ENCODE measurements at regions not wholly inside any gene's neighbourhood (a gene's known extent, or its start where the extent isn't known, plus 50 kb on each side); places are given as distances from the start of the nearest gene placed in this dataset.

DNA sequence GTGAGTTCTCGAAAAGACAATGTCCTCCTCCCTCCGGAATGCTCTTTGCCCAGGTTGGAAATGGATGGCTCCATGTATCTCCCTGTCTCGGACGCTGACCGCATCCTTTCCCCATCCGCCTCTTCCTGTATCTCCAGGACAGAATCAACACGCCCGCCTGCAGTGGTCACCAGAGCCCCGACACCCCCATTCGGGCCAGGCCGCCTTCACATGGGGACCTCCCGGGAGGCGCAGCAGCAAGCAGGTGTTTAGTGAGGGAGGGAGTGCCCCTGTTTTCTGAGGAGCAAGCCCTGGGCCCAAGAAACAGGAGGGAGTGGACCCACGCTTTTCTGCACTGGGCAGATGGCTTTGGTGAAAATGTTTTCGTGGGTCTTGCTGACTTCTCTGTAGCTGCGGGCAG lies 83.5 kb upstream of the TTC34 start:
- Histone ChIP-seq H3K4me1 (no peaks in the 10 kb centered on the region), H3K27ac (no peak overlapping the region), H3K36me3 (no peaks in the 10 kb centered on the region), H3K9me3 (no peaks in the 10 kb centered on the region), H3K4me3 (no peak overlapping the region), H3K27me3 (peaks cover 0 to 33% of the 10 kb centered on the region in 2 donors)
- intact Hi-C loops (cut with DNase I; ENCODE audit: low total_unique reads): no loop called here
- TF ChIP-seq, protein P1, sequence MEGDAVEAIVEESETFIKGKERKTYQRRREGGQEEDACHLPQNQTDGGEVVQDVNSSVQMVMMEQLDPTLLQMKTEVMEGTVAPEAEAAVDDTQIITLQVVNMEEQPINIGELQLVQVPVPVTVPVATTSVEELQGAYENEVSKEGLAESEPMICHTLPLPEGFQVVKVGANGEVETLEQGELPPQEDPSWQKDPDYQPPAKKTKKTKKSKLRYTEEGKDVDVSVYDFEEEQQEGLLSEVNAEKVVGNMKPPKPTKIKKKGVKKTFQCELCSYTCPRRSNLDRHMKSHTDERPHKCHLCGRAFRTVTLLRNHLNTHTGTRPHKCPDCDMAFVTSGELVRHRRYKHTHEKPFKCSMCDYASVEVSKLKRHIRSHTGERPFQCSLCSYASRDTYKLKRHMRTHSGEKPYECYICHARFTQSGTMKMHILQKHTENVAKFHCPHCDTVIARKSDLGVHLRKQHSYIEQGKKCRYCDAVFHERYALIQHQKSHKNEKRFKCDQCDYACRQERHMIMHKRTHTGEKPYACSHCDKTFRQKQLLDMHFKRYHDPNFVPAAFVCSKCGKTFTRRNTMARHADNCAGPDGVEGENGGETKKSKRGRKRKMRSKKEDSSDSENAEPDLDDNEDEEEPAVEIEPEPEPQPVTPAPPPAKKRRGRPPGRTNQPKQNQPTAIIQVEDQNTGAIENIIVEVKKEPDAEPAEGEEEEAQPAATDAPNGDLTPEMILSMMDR (IDR thresholded peaks at IDR 0.05): no peak
- no peak for DNase-seq

DNA sequence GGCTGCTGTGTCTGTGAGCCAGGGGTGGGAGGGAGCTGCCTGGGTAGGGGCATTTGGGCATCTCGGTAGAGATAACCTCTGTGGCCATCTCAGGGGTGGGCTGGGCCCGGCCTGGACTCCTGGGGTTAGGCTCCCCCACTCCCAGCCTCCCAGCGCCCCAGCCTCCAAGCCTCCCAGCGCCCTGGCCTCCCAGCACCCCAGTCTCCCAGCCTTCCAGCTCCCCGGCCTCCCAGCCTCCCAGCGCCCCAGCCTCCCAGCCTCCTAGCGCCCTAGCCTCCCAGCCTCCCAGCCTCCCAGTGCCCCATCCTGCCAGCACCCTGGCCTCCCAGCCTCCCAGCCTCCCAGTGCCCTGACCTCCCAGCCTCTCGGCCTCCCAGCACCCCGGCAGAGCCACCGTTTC lies 85.1 kb upstream of the TTC34 start:
- Histone ChIP-seq H3K27me3 (peaks cover 0 to 48% of the 10 kb centered on the region in 2 donors), H3K36me3 (no peaks in the 10 kb centered on the region), H3K4me1 (no peaks in the 10 kb centered on the region), H3K9me3 (no peaks in the 10 kb centered on the region), H3K27ac (no peak overlapping the region), H3K4me3 (no peak overlapping the region)
- intact Hi-C loops (cut with DNase I; ENCODE audit: low total_unique reads): no loop called here
- no peak for DNase-seq
- TF ChIP-seq, protein P1 (IDR thresholded peaks at IDR 0.05): no peak

DNA sequence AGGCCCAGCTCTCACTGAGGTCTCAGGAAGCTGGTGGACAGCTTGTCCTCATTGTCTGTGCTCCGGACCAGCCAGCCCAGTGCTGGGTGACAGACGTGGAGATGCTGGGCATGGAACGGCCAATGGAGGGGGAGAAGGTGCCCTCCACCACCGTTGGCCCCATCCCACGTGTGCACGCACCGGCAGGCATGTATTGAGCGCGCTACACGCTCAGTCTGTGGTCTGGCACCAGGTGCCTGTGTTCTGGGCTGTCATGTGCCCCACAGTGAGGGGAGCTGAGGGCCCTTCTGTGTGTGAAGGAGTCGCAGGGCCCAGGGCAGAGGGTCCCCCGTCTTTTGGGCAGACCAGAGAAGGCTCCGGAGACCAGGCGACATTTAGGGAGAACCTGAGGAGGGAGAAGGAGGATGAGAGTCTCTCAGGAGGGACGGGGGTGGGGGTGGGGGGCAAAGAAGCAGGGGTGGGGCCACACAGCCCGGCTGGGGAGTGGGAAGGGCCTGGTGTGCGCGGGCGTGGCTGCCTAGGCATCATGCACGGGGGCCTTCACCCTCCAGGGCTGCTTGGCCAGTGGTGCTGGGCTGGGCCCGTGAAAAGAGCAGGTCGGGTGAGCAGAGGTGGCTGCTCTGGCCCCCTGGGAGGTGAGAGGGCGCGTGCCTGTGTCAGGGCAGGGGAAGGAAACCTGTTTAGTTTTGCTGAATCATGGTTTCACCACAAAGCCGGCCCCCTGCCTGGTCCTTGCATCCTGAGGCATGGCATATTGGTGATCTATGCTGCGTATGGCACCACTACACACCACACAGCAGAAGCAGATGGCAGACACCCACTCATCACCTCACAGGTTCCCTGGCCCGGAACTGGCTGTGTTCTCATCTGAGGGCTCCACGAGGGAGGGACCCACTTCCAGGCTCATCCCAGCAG lies 86.7 kb upstream of the TTC34 start:
- H3K27me3 ChIP-seq: peaks cover 0 to 49% of the 10 kb centered on the region in 2 donors
- H3K4me1 ChIP-seq: no peaks in the 10 kb centered on the region
- no peak overlapping the region for H3K4me3 ChIP-seq
- TF ChIP-seq, protein P1 (IDR thresholded peaks at IDR 0.05): no peak
- no peaks in the 10 kb centered on the region for H3K9me3 ChIP-seq
- H3K36me3 ChIP-seq: no peaks in the 10 kb centered on the region
- no peak for DNase-seq
- no peak overlapping the region for H3K27ac ChIP-seq
- intact Hi-C loops (cut with DNase I; ENCODE audit: low total_unique reads): no loop called here

DNA sequence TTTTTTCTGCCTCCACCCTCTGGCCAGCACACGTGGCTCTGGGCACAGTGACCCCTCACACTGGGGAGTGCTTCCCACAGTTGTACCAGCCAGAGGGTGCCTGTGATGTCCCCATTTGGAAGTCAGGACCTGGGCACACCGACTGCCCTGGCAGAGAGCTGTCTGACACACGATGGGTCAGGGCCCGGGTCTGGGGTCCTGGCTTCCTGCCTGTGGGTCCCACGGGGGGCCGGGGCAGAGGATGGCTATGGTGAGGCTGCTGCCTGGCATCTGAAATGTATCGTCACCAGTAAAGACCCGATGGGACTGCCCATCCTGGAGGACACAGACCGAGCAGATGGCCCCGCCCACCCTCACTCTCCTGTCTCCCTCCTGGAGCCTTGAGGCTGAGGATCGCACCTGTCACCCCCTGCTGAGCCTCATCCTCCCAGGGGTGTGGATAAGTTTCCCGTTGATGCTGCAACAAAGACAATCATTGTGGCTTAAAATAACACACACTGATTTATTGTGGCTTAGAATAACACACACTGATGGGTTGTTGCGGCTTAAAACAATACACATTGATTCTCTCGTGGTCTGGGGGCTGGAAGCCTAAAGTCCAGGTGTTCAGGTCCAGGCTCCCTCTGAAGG lies 88.8 kb upstream of the TTC34 start:
- TF ChIP-seq, protein P1 (IDR thresholded peaks at IDR 0.05): no peak
- Histone ChIP-seq H3K4me3 (no peak overlapping the region), H3K27ac (no peak overlapping the region), H3K4me1 (no peaks in the 10 kb centered on the region), H3K9me3 (no peaks in the 10 kb centered on the region), H3K36me3 (no peaks in the 10 kb centered on the region), H3K27me3 (peaks cover 0 to 49% of the 10 kb centered on the region in 2 donors)
- no peak for DNase-seq
- intact Hi-C loops (cut with DNase I; ENCODE audit: low total_unique reads): no loop called here

DNA sequence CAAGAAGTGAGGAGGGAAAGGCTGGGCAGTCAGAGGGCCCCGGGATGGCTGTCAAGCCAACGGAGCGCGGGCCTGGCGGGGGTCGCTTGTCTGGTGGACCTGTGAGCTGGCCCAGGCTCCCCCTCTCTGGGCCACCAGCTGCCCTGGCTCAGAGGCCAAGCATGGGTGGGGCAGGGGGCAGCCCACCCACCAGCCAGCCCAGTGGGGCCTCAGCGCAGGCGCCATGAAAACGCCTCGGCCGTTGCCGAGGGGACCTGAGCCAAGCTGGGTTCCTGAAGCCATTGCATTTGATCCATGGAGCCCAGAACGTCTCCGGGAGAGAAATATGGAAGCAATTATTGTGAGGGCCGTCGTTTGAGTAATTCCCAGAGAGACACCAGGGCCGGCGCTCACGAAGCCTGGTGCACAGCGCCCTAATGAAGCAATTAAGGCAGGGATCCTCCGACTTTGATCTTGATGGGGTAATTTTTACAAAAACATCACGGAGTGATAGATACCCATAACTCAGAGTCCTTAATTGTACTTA lies 90.5 kb upstream of the TTC34 start:
- no peak for DNase-seq
- intact Hi-C loops (cut with DNase I; ENCODE audit: low total_unique reads): no loop called here
- Histone ChIP-seq H3K36me3 (no peaks in the 10 kb centered on the region), H3K4me1 (no peaks in the 10 kb centered on the region), H3K9me3 (no peaks in the 10 kb centered on the region), H3K4me3 (no peak overlapping the region), H3K27ac (no peak overlapping the region), H3K27me3 (peaks cover 0 to 49% of the 10 kb centered on the region in 2 donors)
- TF ChIP-seq, protein P1 (IDR thresholded peaks at IDR 0.05): no peak
